Astrocyte (in vitro differentiated cells and primary cell): ENCODE measurements at regions not wholly inside any gene's neighbourhood (a gene's known extent, or its start where the extent isn't known, plus 50 kb on each side); places are given as distances from the start of the nearest gene placed in this dataset.

ENCODE experiments used
- EZH2 ChIP-seq: IDR thresholded peaks from 2 replicates; pipeline ENCODE4 v1.6.1; 2012; ENCODE audit warnings: mild to moderate bottlenecking, low read length, inconsistent platforms; ENCODE audit not compliant: insufficient read depth
- TF ChIP-seq, protein P1 (sequence below): IDR thresholded peaks from 2 replicates; pipeline ENCODE4 v1.5.1; 2011; ENCODE audit warnings: low read depth, mild to moderate bottlenecking, inconsistent platforms, low read length, moderate library complexity; ENCODE audit not compliant: insufficient read depth

DNA sequence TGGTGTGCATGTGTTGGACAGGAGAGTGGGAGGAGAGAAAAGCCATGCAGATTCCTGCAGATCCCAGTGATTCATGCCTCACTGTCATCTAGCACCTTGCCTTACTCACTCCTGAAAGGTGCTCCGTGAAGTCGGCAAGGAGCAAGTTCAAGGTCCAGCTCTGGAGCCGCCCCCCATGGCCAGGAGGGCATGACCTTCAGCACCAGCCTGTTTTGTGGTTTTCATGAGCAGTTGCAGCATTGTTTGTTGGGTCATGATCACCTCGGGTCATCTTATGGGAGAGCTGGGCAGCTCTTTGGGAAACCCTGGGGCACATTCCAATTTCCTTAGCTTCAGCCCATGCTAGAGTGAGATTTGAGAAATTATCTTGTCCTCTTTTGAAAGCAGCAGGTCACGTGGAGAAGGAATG is 137.5 kb upstream of the IRX3 start:
- TF ChIP-seq, protein P1, sequence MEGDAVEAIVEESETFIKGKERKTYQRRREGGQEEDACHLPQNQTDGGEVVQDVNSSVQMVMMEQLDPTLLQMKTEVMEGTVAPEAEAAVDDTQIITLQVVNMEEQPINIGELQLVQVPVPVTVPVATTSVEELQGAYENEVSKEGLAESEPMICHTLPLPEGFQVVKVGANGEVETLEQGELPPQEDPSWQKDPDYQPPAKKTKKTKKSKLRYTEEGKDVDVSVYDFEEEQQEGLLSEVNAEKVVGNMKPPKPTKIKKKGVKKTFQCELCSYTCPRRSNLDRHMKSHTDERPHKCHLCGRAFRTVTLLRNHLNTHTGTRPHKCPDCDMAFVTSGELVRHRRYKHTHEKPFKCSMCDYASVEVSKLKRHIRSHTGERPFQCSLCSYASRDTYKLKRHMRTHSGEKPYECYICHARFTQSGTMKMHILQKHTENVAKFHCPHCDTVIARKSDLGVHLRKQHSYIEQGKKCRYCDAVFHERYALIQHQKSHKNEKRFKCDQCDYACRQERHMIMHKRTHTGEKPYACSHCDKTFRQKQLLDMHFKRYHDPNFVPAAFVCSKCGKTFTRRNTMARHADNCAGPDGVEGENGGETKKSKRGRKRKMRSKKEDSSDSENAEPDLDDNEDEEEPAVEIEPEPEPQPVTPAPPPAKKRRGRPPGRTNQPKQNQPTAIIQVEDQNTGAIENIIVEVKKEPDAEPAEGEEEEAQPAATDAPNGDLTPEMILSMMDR: no peak
- TF ChIP-seq EZH2: no peak
